CD4-positive, alpha-beta T cell treated with Interleukin-12 subunit alpha and Interleukin-12 subunit beta, for 1 hour (primary cell): ENCODE measurements at regions not wholly inside any gene's neighbourhood (a gene's known extent, or its start where the extent isn't known, plus 50 kb on each side); places are given as distances from the start of the nearest gene placed in this dataset.
"Not testable (repeated sequence)": the region's sequence is repeated elsewhere in the genome, so short reads cannot be mapped to it uniquely, and the experiment has no call there.

Experiments used
- DNase-seq: peaks from one replicate; pipeline ENCODE4 v3.0.0-alpha.2; 2020

- not testable (repeated sequence) for DNase-seq
These were observed 50.3 kb upstream of the ZSCAN2 start for GRCh38 chr15:84550503-84550902.
